ENCODE measurements at regions not wholly inside any gene's neighbourhood (a gene's known extent, or its start where the extent isn't known, plus 50 kb on each side); places are given as distances from the start of the nearest gene placed in this dataset. TPM values are rescaled to one million over a fixed set of nuclear protein-coding genes. Genes with fewer than 3 reads are reported as not detected.

DNA sequence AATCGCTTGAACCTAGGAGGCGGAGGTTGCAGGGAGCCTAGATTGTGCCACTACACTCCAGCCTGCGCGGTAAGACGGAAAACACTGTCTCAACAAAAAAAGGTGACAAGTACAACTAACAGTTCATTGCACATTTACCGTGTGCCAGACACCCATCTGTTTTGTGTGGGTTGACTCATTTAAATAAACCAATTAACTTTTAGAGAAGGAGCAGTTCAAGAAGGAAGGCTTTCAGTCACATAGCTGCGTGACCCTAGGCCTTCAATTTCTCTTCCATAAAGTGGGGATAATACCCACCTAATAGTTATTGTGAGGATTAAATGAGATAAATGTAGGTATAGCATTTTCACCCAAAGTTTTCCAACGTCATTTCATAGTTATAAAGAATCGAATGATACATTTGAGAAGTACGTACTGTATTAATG, 52.3 kb upstream of the KDM7A start:
- ChIA-PET CTCF (no interaction called here), POLR2A (no interaction called here)
- DNase-seq (ENCODE audit: low read depth, low spot score): no peak
- TF ChIP-seq, protein P1, sequence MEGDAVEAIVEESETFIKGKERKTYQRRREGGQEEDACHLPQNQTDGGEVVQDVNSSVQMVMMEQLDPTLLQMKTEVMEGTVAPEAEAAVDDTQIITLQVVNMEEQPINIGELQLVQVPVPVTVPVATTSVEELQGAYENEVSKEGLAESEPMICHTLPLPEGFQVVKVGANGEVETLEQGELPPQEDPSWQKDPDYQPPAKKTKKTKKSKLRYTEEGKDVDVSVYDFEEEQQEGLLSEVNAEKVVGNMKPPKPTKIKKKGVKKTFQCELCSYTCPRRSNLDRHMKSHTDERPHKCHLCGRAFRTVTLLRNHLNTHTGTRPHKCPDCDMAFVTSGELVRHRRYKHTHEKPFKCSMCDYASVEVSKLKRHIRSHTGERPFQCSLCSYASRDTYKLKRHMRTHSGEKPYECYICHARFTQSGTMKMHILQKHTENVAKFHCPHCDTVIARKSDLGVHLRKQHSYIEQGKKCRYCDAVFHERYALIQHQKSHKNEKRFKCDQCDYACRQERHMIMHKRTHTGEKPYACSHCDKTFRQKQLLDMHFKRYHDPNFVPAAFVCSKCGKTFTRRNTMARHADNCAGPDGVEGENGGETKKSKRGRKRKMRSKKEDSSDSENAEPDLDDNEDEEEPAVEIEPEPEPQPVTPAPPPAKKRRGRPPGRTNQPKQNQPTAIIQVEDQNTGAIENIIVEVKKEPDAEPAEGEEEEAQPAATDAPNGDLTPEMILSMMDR (IDR thresholded peaks at IDR 0.05; ENCODE audit: low read depth, low read length): no peak
- H3K4me3 ChIP-seq (ENCODE audit: low read depth, low read length): no peak overlapping the region
- peaks cover 38% of the 10 kb centered on the region for H3K27me3 ChIP-seq (ENCODE audit: control insufficient read depth, insufficient read depth, low read length)
- no peak overlapping the region for H3K27ac ChIP-seq (ENCODE audit: low read depth, low read length)
- H3K9me3 ChIP-seq (ENCODE audit: control insufficient read depth, insufficient read depth, low read length): no peaks in the 10 kb centered on the region; the same call in 1 of the 2 replicates

Small RNA genes lying in the stretch of these regions (small RNA-seq; reads per million reads assigned to genes)
- not detected for gene RNU1-58P (ENCODE audit: insufficient read length, low read depth)
